ENCODE measurements at regions not wholly inside any gene's neighbourhood (a gene's known extent, or its start where the extent isn't known, plus 50 kb on each side); places are given as distances from the start of the nearest gene placed in this dataset.
"Not testable (repeated sequence)": the region's sequence is repeated elsewhere in the genome, so short reads cannot be mapped to it uniquely, and the experiment has no call there.

- DNase-seq (ENCODE audit: low spot score), result no peak
These were observed 53.0 kb upstream of the DAPP1 start for GRCh38 chr4:99763635-99764101.

GRCh38 chr4:99762728-99763127 lies 53.9 kb upstream of the DAPP1 start:
- intact Hi-C loops (cut with DNase I), result no loop called here
- DNase-seq (ENCODE audit: low spot score), result no peak

More at GRCh38 chr4:99763635-99764101, 53.0 kb upstream of the DAPP1 start:
- intact Hi-C loops (cut with DNase I), result no loop called here

GRCh38 chr4:99759988-99760387 lies 56.6 kb upstream of the DAPP1 start:
- no peak for DNase-seq (ENCODE audit: low spot score)
- intact Hi-C loops (cut with DNase I), result no loop called here

- DNase-seq (ENCODE audit: low spot score), result no peak
- intact Hi-C loops (cut with DNase I), result no loop called here
These were observed 57.2 kb upstream of the DAPP1 start for GRCh38 chr4:99759346-99759984.

GRCh38 chr4:99755223-99755944 lies 61.2 kb upstream of the DAPP1 start:
- intact Hi-C loops (cut with DNase I), result no loop called here

GRCh38 chr4:99754756-99755155 lies 61.9 kb upstream of the DAPP1 start:
- DNase-seq (ENCODE audit: low spot score), result no peak
- intact Hi-C loops (cut with DNase I), result no loop called here

More at GRCh38 chr4:99755223-99755944, 61.2 kb upstream of the DAPP1 start:
- DNase-seq (ENCODE audit: low spot score), result no peak

GRCh38 chr4:99753931-99754330 lies 62.7 kb upstream of the DAPP1 start:
- no peak for DNase-seq (ENCODE audit: low spot score)
- intact Hi-C loops (cut with DNase I), result no loop called here

GRCh38 chr4:99749445-99750391 lies 66.9 kb upstream of the DAPP1 start:
- no peak for DNase-seq (ENCODE audit: low spot score)
- intact Hi-C loops (cut with DNase I), result no loop called here

GRCh38 chr4:99746443-99746842 lies 70.2 kb upstream of the DAPP1 start:
- no peak for DNase-seq (ENCODE audit: low spot score)
- intact Hi-C loops (cut with DNase I), result no loop called here

- intact Hi-C loops (cut with DNase I), result no loop called here
- DNase-seq (ENCODE audit: low spot score), result no peak
These were observed 79.2 kb upstream of the C4orf54 start for GRCh38 chr4:99736846-99737245.

GRCh38 chr4:99735822-99736221 lies 78.2 kb upstream of the C4orf54 start:
- intact Hi-C loops (cut with DNase I), result no loop called here
- DNase-seq (ENCODE audit: low spot score), result no peak

- intact Hi-C loops (cut with DNase I), result no loop called here
These were observed 77.1 kb upstream of the C4orf54 start for GRCh38 chr4:99734583-99735322.

GRCh38 chr4:99733455-99733854 lies 75.8 kb upstream of the C4orf54 start:
- intact Hi-C loops (cut with DNase I); DNase-seq (ENCODE audit: low spot score): not testable (repeated sequence)

More at GRCh38 chr4:99734583-99735322, 77.1 kb upstream of the C4orf54 start:
- no peak for DNase-seq (ENCODE audit: low spot score)

- intact Hi-C loops (cut with DNase I), result loop anchor here in 1 of 2 donors (5.0 kb wide), 1 partner anchor 1093 kb away; no protein-coding TSS in a partner anchor
- no peak for DNase-seq (ENCODE audit: low spot score)
These were observed 71.6 kb upstream of the C4orf54 start for GRCh38 chr4:99729186-99729585.

- intact Hi-C loops (cut with DNase I), result no loop called here
- DNase-seq (ENCODE audit: low spot score), result no peak
These were observed 66.4 kb upstream of the C4orf54 start for GRCh38 chr4:99724067-99724466.

- intact Hi-C loops (cut with DNase I), result loop anchor here in 1 of 2 donors (1.0 kb wide), 1 partner anchor 20 kb away; no protein-coding TSS in a partner anchor
- DNase-seq (ENCODE audit: low spot score), result no peak
These were observed 66.0 kb upstream of the C4orf54 start for GRCh38 chr4:99723612-99724011.

GRCh38 chr4:99722725-99723124 lies 65.1 kb upstream of the C4orf54 start:
- intact Hi-C loops (cut with DNase I), result loop anchor here in 1 of 2 donors (1.0 kb wide), 1 partner anchor 21 kb away; no protein-coding TSS in a partner anchor
- DNase-seq (ENCODE audit: low spot score), result no peak

GRCh38 chr4:99722006-99722405 lies 64.4 kb upstream of the C4orf54 start:
- DNase-seq (ENCODE audit: low spot score), result no peak
- intact Hi-C loops (cut with DNase I), result no loop called here

GRCh38 chr4:99720206-99720605 lies 62.6 kb upstream of the C4orf54 start:
- intact Hi-C loops (cut with DNase I), result no loop called here
- no peak for DNase-seq (ENCODE audit: low spot score)
